DOHH2 (cell line): ENCODE measurements at regions not wholly inside any gene's neighbourhood (a gene's known extent, or its start where the extent isn't known, plus 50 kb on each side); places are given as distances from the start of the nearest gene placed in this dataset.

Experiments used
- H3F3A ChIP-seq: fragments of 200-600 bp; sonication (generic), shearing (Covaris generic); 2 replicates; pipeline ENCODE4 v1.6.0; 2016; ENCODE audit warnings: antibody characterized with exemption, mild to moderate bottlenecking; ENCODE audit not compliant: control insufficient read depth, insufficient read depth
- H3K27ac ChIP-seq: fragments of 200-600 bp; sonication (generic); 2 replicates; pipeline ENCODE4 v1.5.1; 2014; ENCODE audit warnings: low read depth, mild to moderate bottlenecking, low read length, moderate library complexity
- H3K27me3 ChIP-seq: fragments of 200-600 bp; sonication (generic); 2 replicates; pipeline ENCODE4 v1.6.1; 2014; ENCODE audit warnings: mild to moderate bottlenecking, low read length, mixed read lengths; ENCODE audit not compliant: control insufficient read depth
- H3K36me3 ChIP-seq: fragments of 200-600 bp; sonication (generic); 2 replicates; pipeline ENCODE4 v1.6.1; 2014; ENCODE audit warnings: mild to moderate bottlenecking, low read length, moderate library complexity, mixed read lengths; ENCODE audit not compliant: control insufficient read depth
- H3K4me1 ChIP-seq: fragments of 200-600 bp; sonication (generic); 2 replicates; pipeline ENCODE4 v1.6.1; 2014; ENCODE audit warnings: mild to moderate bottlenecking, low read length, mixed read lengths; ENCODE audit not compliant: control insufficient read depth
- H3K4me2 ChIP-seq: fragments of 200-600 bp; sonication (generic); 2 replicates; pipeline ENCODE4 v1.6.0; 2014; ENCODE audit warnings: mild to moderate bottlenecking, low read length, moderate library complexity
- H3K4me3 ChIP-seq: fragments of 200-600 bp; sonication (generic); 2 replicates; pipeline ENCODE4 v1.5.1; 2014; ENCODE audit warnings: mild to moderate bottlenecking, low read length, mixed read lengths
- H3K79me2 ChIP-seq: fragments of 200-600 bp; sonication (generic); 2 replicates; pipeline ENCODE4 v1.6.1; 2014; ENCODE audit warnings: mild to moderate bottlenecking, low read length, mixed read lengths; ENCODE audit not compliant: control insufficient read depth
- H3K9me2 ChIP-seq: fragments of 200-600 bp; sonication (generic); replicated peaks from 2 replicates; pipeline ENCODE4 v1.6.1; 2014; ENCODE audit warnings: mild to moderate bottlenecking, low read length, mixed read lengths; ENCODE audit not compliant: control insufficient read depth
- H3K9me3 ChIP-seq: fragments of 200-600 bp; sonication (generic); 2 replicates; pipeline ENCODE4 v1.6.1; 2014; ENCODE audit warnings: antibody characterized with exemption, low read length, mixed read lengths; ENCODE audit not compliant: control insufficient read depth, insufficient read depth
- H4K20me1 ChIP-seq: fragments of 200-600 bp; sonication (generic); 2 replicates; pipeline ENCODE4 v1.6.0; 2014; ENCODE audit warnings: low read depth, mild to moderate bottlenecking, antibody characterized with exemption, low read length, moderate library complexity; ENCODE audit not compliant: control insufficient read depth, insufficient read depth
- CTCF ChIP-seq: fragments of 200-600 bp; sonication (generic); IDR thresholded peaks from one replicate; pipeline ENCODE4 v1.5.1; 2014; ENCODE audit warnings: antibody characterized with exemption, mild to moderate bottlenecking, low read depth, low read length; ENCODE audit not compliant: poor library complexity, severe bottlenecking
- EZH2phosphoT487 ChIP-seq: fragments of 200-600 bp; sonication (generic); IDR thresholded peaks from 2 replicates; pipeline ENCODE4 v1.6.1; 2017; ENCODE audit warnings: borderline replicate concordance, mild to moderate bottlenecking, antibody characterized with exemption, low read length, moderate library complexity, mixed read lengths

GRCh38 chr2:186036862-186037449 is 298.4 kb downstream of the FSIP2 start:
- Histone ChIP-seq H3K4me3 (no peak overlapping the region), H3K9me2 (no peaks in the 10 kb centered on the region), H3K9me3 (no peaks in the 10 kb centered on the region), H3K36me3 (no peaks in the 10 kb centered on the region), H3K79me2 (no peaks in the 10 kb centered on the region), H3K27ac (no peak overlapping the region), H3K27me3 (no peaks in the 10 kb centered on the region), H3K4me2 (no peak overlapping the region), H3K4me1 (no peaks in the 10 kb centered on the region), H4K20me1 (no peaks in the 10 kb centered on the region), H3F3A (no peaks in the 10 kb centered on the region)
- TF ChIP-seq EZH2phosphoT487: no peak
- no peak for TF ChIP-seq CTCF

- H3F3A ChIP-seq: no peaks in the 10 kb centered on the region
- no peaks in the 10 kb centered on the region for H3K4me1 ChIP-seq
- H3K36me3 ChIP-seq: no peaks in the 10 kb centered on the region
- H4K20me1 ChIP-seq: no peaks in the 10 kb centered on the region
- H3K4me3 ChIP-seq: no peak overlapping the region
- no peaks in the 10 kb centered on the region for H3K79me2 ChIP-seq
- H3K27me3 ChIP-seq: no peaks in the 10 kb centered on the region
- TF ChIP-seq CTCF (no peak), EZH2phosphoT487 (no peak)
- H3K9me3 ChIP-seq: no peaks in the 10 kb centered on the region
- H3K9me2 ChIP-seq: no peaks in the 10 kb centered on the region
- H3K27ac ChIP-seq: no peak overlapping the region
- no peak overlapping the region for H3K4me2 ChIP-seq
Observed at GRCh38 chr2:186042207-186043028, 303.8 kb downstream of the FSIP2 start.

- H3K27me3 ChIP-seq: no peaks in the 10 kb centered on the region
- no peaks in the 10 kb centered on the region for H3F3A ChIP-seq
- H3K27ac ChIP-seq: no peak overlapping the region
- no peaks in the 10 kb centered on the region for H3K4me1 ChIP-seq
- H3K9me2 ChIP-seq: no peaks in the 10 kb centered on the region
- H3K9me3 ChIP-seq: no peaks in the 10 kb centered on the region
- H3K36me3 ChIP-seq: no peaks in the 10 kb centered on the region
- no peak overlapping the region for H3K4me3 ChIP-seq
- H3K4me2 ChIP-seq: no peak overlapping the region
- no peaks in the 10 kb centered on the region for H4K20me1 ChIP-seq
- no peaks in the 10 kb centered on the region for H3K79me2 ChIP-seq
- TF ChIP-seq EZH2phosphoT487 (no peak), CTCF (no peak)
Observed at GRCh38 chr2:186044761-186045160, 306.2 kb downstream of the FSIP2 start.
